RCC 7860 (cell line): ENCODE measurements at regions not wholly inside any gene's neighbourhood (a gene's known extent, or its start where the extent isn't known, plus 50 kb on each side); places are given as distances from the start of the nearest gene placed in this dataset.
"Not testable (repeated sequence)": the region's sequence is repeated elsewhere in the genome, so short reads cannot be mapped to it uniquely, and the experiment has no call there.

ENCODE experiments used
- DNase-seq: peaks from one replicate; pipeline ENCODE4 v3.0.0-alpha.2; 2015; ENCODE audit warnings: low spot score
- FAIRE-seq: peaks from 2 replicates; lab custom pipeline; 2012; peaks lifted over from hg19 to GRCh38; lab: Jason Lieb, UNC

GRCh38 chr17:30713805-30714204 lies 110.7 kb downstream of the CRLF3 start:
- not testable (repeated sequence) for FAIRE-seq, DNase-seq

GRCh38 chr17:30712859-30713258 lies 111.6 kb downstream of the CRLF3 start:
- not testable (repeated sequence) for FAIRE-seq, DNase-seq

- not testable (repeated sequence) for DNase-seq, FAIRE-seq
Observed at GRCh38 chr17:30711626-30712507, 112.6 kb downstream of the CRLF3 start.

- not testable (repeated sequence) for DNase-seq, FAIRE-seq
Observed at GRCh38 chr17:30711176-30711575, 113.3 kb downstream of the CRLF3 start.

GRCh38 chr17:30710276-30711088 lies 114.0 kb downstream of the CRLF3 start:
- FAIRE-seq, DNase-seq: not testable (repeated sequence)

- not testable (repeated sequence) for FAIRE-seq, DNase-seq
Observed at GRCh38 chr17:30709561-30710275, 114.8 kb downstream of the CRLF3 start.

GRCh38 chr17:30709096-30709495 lies 115.4 kb downstream of the CRLF3 start:
- DNase-seq, FAIRE-seq: not testable (repeated sequence)

- DNase-seq, result peak; percentile 77
- peak; percentile 54 for FAIRE-seq
Observed at GRCh38 chr17:30708241-30709078, 116.0 kb downstream of the CRLF3 start.

- FAIRE-seq, DNase-seq: not testable (repeated sequence)
Observed at GRCh38 chr17:30707724-30708240, 116.7 kb downstream of the CRLF3 start.

GRCh38 chr17:30706461-30707335 lies 117.8 kb downstream of the CRLF3 start:
- DNase-seq, FAIRE-seq: not testable (repeated sequence)

- not testable (repeated sequence) for DNase-seq, FAIRE-seq
Observed at GRCh38 chr17:30706004-30706403, 118.5 kb downstream of the CRLF3 start.

GRCh38 chr17:30701498-30701989 lies 122.9 kb downstream of the CRLF3 start:
- no peak for FAIRE-seq
- no peak for DNase-seq

GRCh38 chr17:30700833-30701232 lies 123.7 kb downstream of the CRLF3 start:
- not testable (repeated sequence) for DNase-seq, FAIRE-seq

GRCh38 chr17:30697619-30698460 lies 126.7 kb downstream of the CRLF3 start:
- DNase-seq, result peak; percentile 22
- peak; percentile 50 for FAIRE-seq

- FAIRE-seq, result no peak
Observed at GRCh38 chr17:30696234-30696633, 128.3 kb downstream of the CRLF3 start.

GRCh38 chr17:30695265-30695811 lies 129.2 kb downstream of the CRLF3 start:
- DNase-seq, result peak; percentile 53
- peak; percentile 63 for FAIRE-seq

More at GRCh38 chr17:30696234-30696633, 128.3 kb downstream of the CRLF3 start:
- no peak for DNase-seq

- DNase-seq, FAIRE-seq: not testable (repeated sequence)
Observed at GRCh38 chr17:30693772-30694171, 130.7 kb downstream of the CRLF3 start.
